Esophagus muscularis mucosa (tissue), 4 donors: ENCODE measurements at regions not wholly inside any gene's neighbourhood (a gene's known extent, or its start where the extent isn't known, plus 50 kb on each side); places are given as distances from the start of the nearest gene placed in this dataset.

Experiments
- DNase-seq: peaks from one replicate; pipeline ENCODE4 v3.0.0-alpha.2; 2017; ENCODE audit errors: extremely low spot score
- H3K27ac ChIP-seq, 4 donors: fragments of 200-600 bp; sonication (generic); replicated peaks in 1 of 4; 1 replicate in 3 of 4; 2 replicates in 1 of 4; pipeline ENCODE4 v1.5.1; 2016 to 2019; ENCODE audit warnings: mild to moderate bottlenecking in 1 of 4
- H3K27me3 ChIP-seq, 4 donors: fragments of 200-600 bp; sonication (generic); one replicate each; pipeline versions ENCODE4 v1.5.1 to v1.6.0; 2016 to 2019
- H3K36me3 ChIP-seq, 4 donors: fragments of 200-600 bp; sonication (generic); one replicate each; pipeline ENCODE4 v1.5.1; 2016 to 2019
- H3K4me1 ChIP-seq, 4 donors: fragments of 200-600 bp; sonication (generic); one replicate each; pipeline ENCODE4 v1.5.1; 2016 to 2019
- H3K4me3 ChIP-seq, 4 donors: fragments of 200-600 bp; sonication (generic); 1 replicate in 2 of 4; 2 replicates in 2 of 4; pipeline ENCODE4 v1.5.1; 2016 to 2019; ENCODE audit warnings: mild to moderate bottlenecking in 4 of 4, moderate library complexity in 1 of 4
- H3K9me3 ChIP-seq, 4 donors: fragments of 200-600 bp; sonication (generic); 1 replicate in 3 of 4; 2 replicates in 1 of 4; pipeline ENCODE4 v1.5.1; 2016 to 2019
- CTCF ChIP-seq, 3 experiments: fragments of 200-600 bp in 2 of 3; fragments of 450-650 bp in 1 of 3; sonication (generic) in 2 of 3; IDR thresholded peaks; one replicate each; pipeline ENCODE4 v1.5.1; 2017 to 2019; ENCODE audit warnings: antibody characterized with exemption in 3 of 3, mild to moderate bottlenecking in 2 of 3, moderate library complexity in 1 of 3
- EP300 ChIP-seq: sonication (generic); formaldehyde crosslinking; IDR thresholded peaks from one replicate; pipeline ENCODE4 v1.6.1; 2017; ENCODE audit warnings: antibody characterized with exemption
- POLR2A ChIP-seq: fragments of 450-650 bp; IDR thresholded peaks from one replicate; pipeline ENCODE4 v1.6.1; 2017; ENCODE audit warnings: antibody characterized with exemption, moderate library complexity, mild to moderate bottlenecking, low read depth
- POLR2AphosphoS5 ChIP-seq, 2 donors: sonication (generic); formaldehyde crosslinking; IDR thresholded peaks; one replicate each; pipeline ENCODE4 v1.6.1; 2017; ENCODE audit warnings: antibody characterized with exemption in 2 of 2
- WGBS: methylation state at CpG from one replicate; pipeline ENCODE4 v1.1.5; 2018; 5-methylcytosine and 5-hydroxymethylcytosine counted together
- intact Hi-C: fragments of 100-400 bp; cut with DNase I; formaldehyde crosslinking; loops from one replicate; pipeline ENCODE4 v1.15.1; 2023

GRCh38 chr14:37650356-37651037 is 55.1 kb downstream of the TTC6 start:
- no peak for DNase-seq
- Histone ChIP-seq H3K4me3 (no peak overlapping the region), H3K36me3 (no peaks in the 10 kb centered on the region), H3K9me3 (no peaks in the 10 kb centered on the region), H3K27ac (no peak overlapping the region), H3K27me3 (no peaks in the 10 kb centered on the region), H3K4me1 (no peaks in the 10 kb centered on the region)
- no peak for TF ChIP-seq POLR2AphosphoS5 (IDR thresholded peaks at IDR 0.05)
- TF ChIP-seq POLR2A: no peak
- TF ChIP-seq EP300: no peak
- TF ChIP-seq CTCF (IDR thresholded peaks at IDR 0.05): no peak
- WGBS: 63% methylated on average over 5 of the region's 5 CpGs
- intact Hi-C loops: no loop called here

GRCh38 chr14:37652042-37652441 is 56.6 kb downstream of the TTC6 start:
- no peak for DNase-seq
- TF ChIP-seq POLR2AphosphoS5 (IDR thresholded peaks at IDR 0.05) (no peak), EP300 (no peak), CTCF (IDR thresholded peaks at IDR 0.05) (no peak), POLR2A (no peak)
- WGBS: 88% methylated on average over 4 of the region's 4 CpGs
- Histone ChIP-seq H3K36me3 (no peaks in the 10 kb centered on the region), H3K27ac (no peak overlapping the region), H3K4me1 (no peaks in the 10 kb centered on the region), H3K4me3 (no peak overlapping the region), H3K27me3 (no peaks in the 10 kb centered on the region), H3K9me3 (no peaks in the 10 kb centered on the region)
- intact Hi-C loops: no loop called here

- Histone ChIP-seq H3K4me3 (no peak overlapping the region), H3K36me3 (no peaks in the 10 kb centered on the region), H3K9me3 (peaks cover 0 to 11% (median 3%) of the 10 kb centered on the region in 4 donors), H3K27me3 (no peaks in the 10 kb centered on the region), H3K27ac (no peak overlapping the region), H3K4me1 (no peaks in the 10 kb centered on the region)
- no peak for TF ChIP-seq EP300
- TF ChIP-seq POLR2A: no peak
- TF ChIP-seq POLR2AphosphoS5 (IDR thresholded peaks at IDR 0.05): no peak
- no peak for TF ChIP-seq CTCF (IDR thresholded peaks at IDR 0.05)
- DNase-seq: no peak
- intact Hi-C loops: no loop called here
- WGBS: 86% methylated on average over 1 of the region's 1 CpG
Observed at GRCh38 chr14:37655418-37655817, 60.0 kb downstream of the TTC6 start.

- no peaks in the 10 kb centered on the region for H3K27me3 ChIP-seq
- H3K36me3 ChIP-seq: no peaks in the 10 kb centered on the region
- H3K4me3 ChIP-seq: no peak overlapping the region
- H3K9me3 ChIP-seq: peaks cover 0 to 35% (median 12%) of the 10 kb centered on the region in 4 donors
- intact Hi-C loops: no loop called here
- H3K4me1 ChIP-seq: no peaks in the 10 kb centered on the region
- TF ChIP-seq EP300 (no peak), CTCF (IDR thresholded peaks at IDR 0.05) (no peak), POLR2A (no peak), POLR2AphosphoS5 (IDR thresholded peaks at IDR 0.05) (no peak)
- H3K27ac ChIP-seq: no peak overlapping the region
- DNase-seq: no peak
Observed at GRCh38 chr14:37658156-37658555, 62.7 kb downstream of the TTC6 start.

- intact Hi-C loops: no loop called here
- Histone ChIP-seq H3K4me1 (no peaks in the 10 kb centered on the region), H3K36me3 (no peaks in the 10 kb centered on the region), H3K27ac (no peak overlapping the region), H3K27me3 (no peaks in the 10 kb centered on the region), H3K9me3 (peaks cover 0 to 36% (median 12%) of the 10 kb centered on the region in 4 donors), H3K4me3 (no peak overlapping the region)
- no peak for DNase-seq
- TF ChIP-seq EP300: no peak
Observed at GRCh38 chr14:37663498-37663897, 68.1 kb downstream of the TTC6 start.
